NCI-H345 (cell line): ENCODE measurements at regions not wholly inside any gene's neighbourhood (a gene's known extent, or its start where the extent isn't known, plus 50 kb on each side); places are given as distances from the start of the nearest gene placed in this dataset.

Source experiments
- DNase-seq: peaks from one replicate; lab custom pipeline; 2025; lab: John Stamatoyannopoulos, UW

DNA sequence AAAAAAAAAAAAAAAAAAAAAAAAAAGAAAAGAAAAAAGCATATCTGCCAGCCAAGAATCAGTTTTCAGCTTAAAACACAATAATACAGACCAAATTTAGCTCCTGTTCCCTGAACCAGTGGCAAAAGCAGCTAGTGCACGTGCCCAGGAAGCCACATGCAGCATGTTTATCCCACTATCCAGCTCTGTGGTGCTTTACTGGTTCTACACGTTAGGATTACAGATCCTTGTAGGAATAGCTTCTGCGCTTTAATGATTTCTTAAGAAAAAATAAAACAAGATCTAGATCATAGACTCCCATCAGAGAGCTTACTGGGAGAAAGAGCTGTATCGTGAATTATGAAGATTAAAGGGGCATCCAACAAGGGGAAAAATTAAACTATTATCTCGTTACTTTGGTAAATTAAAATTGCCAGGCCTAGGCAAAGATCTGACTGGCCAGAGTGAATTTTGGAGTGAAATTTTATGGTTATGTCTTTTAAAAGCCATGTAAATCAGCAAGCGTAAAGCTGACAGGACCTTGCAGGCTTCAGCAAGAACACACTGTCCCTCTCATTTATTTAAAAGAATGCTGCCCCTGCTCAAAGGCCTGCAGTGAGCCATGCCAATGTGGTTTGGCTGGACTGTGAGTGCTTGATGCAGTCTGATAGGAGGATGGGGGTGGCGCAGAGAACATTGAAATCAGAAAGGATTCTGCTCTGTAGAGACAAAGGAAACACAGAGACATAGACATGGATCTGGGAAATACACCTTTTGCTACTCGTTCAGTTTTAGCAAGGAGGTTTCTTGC is 177.3 kb upstream of the PHYHIPL start:
- no peak for DNase-seq

DNA sequence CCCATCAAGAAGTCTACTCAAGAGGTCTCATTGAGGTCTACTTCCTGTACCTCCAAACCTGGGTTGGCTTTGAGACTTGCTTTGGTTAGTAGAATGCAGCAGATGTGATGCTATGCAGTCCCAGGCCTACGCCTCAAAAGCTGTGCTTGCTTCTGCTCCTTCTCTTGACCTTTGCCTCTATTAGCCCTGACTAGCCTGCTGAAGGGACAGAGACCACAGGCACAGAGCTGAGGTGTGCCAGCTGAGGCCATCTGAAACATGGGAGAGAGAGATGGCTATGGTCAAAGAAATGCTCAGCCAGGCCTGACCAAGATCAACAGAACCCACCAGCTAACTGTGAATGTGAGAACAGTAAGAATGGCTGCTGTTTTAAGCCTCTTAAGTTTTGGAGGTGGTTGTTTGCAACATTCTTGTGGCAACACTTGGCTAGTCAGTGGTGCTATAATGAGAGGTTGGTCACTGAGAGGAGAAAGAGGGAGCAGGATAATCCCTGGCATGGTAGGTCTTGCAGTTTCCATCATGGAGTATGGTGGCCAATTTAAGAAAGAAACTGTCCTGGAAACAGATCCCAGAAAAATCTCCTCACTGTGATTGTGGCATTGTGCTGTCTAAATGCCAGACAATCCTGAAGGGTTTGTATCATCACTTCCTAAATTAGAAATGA is 176.1 kb upstream of the PHYHIPL start:
- DNase-seq = no peak

DNA sequence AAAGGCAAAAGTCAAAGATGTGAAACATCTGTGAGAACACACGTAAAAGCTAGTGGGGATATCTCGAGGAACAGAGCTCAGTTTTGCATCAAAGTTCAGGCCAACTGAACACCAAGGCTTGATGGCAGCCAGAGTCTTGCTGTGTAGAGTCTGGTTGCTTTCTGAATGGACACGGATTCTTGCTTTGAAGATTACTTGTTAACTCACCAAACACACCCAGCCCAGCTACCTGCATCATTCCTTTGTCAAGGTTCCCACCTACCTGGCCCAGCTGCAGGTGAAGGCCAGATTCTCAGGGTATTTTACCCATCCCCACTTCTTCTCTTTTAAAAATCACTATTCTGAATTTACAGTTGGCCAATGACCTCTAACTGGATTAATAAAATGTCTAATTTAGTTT is 174.4 kb upstream of the PHYHIPL start:
- no peak for DNase-seq

DNA sequence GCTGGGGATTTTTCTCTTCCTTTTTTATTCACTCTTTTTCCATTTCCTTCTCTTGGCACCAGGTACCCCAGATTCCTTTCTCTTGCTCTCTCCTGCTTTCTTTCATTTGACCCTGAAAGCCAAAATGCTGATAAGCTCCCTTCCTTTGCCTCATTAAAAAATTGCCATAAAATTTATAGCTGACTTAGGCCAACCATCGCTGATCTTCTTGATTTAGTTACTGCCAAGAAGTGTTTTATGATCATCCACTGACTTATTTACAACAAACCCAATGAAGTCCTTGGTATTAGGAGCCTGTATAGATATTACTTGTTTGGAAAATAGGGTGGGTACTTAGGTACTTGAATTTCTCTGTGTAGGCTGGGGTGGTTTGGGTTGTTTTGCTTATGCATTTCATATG is 173.2 kb upstream of the PHYHIPL start:
- DNase-seq = no peak

DNA sequence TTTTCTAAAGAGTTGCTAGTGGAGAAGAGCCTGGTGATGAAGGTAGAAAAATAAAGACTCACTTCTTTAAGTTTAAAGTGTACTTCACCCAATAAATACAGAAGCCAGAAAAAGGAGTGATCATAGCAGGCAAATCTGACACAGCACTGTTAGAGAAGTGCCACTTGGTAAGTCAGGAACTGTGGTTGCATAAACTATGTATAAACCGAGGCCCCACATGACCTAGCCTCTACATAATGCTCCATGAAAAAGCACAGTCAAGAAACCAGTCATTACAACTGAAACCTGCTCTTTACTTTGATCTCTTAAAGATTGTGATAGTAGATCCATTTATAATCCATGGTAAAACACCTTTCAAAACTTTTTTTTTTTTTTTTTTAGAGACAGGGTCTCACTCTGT is 172.1 kb upstream of the PHYHIPL start:
- DNase-seq = no peak

DNA sequence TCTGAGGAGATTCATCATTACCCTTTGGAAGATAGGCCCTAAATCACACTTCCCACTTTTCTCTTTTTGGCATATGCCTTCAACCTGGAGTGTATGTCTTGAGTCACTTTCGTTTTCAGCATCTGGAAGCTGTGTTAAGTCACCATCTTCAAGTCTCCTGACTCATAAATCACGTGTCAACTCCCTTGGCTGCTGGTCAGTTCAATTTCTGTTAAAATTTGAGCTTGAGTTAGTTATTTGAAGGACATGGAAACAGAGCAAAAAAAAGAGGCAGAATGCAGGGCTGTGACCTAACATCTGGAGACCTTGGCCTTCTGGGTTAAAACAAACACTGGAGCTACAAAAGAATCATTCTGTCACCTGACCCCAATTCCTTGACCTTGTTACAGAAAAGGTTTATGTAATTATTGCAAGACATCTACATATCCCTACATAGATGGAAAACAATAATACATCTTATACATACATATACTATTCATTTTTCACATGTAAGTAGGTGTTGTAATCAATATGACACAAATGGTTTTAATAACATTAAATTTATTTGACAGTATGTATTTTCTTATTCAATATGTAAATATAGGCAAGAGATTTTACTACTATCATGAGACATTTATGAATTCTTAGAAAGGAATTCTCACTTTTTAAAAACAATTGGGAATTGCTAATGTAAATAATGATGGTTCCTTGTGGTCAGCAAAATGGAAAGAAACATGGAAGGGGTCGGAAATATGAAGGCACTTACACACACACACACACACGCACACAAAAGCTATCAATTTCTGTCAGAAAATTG is 169.7 kb upstream of the PHYHIPL start:
- DNase-seq = no peak

DNA sequence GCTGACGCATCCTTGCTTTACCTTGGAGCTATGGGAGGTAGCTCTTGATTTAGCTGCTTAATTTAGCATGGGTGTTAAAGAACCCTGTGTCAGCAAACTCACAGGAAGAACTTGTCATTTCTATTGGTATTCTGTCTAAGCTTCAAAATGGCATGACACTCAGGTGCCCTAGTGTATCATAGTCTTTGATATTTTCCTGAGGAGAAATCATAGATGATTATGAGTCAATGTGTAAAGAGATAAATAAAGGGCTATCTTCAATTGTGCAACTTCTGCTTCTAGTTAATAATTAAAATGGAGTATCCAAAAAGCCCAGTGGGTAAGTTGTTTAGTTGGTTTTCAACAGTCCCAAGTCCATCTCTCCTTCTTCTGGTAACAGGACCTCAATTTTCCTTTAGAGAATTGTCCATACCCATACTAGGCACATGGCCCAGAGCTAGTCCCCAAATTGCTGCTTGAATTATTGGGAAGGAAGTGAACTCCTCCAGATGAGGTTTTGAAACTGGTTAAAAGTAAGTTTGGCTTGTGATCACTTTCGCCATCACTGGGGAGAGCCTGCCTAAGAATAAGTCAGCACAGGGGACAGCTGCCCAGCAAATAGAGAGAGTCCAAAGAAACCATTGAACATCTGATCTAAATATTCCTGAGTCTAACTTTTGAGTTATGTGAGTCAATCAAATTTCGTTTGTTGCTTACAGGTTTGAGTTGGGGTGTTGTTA is 169.0 kb upstream of the PHYHIPL start:
- DNase-seq = no peak

DNA sequence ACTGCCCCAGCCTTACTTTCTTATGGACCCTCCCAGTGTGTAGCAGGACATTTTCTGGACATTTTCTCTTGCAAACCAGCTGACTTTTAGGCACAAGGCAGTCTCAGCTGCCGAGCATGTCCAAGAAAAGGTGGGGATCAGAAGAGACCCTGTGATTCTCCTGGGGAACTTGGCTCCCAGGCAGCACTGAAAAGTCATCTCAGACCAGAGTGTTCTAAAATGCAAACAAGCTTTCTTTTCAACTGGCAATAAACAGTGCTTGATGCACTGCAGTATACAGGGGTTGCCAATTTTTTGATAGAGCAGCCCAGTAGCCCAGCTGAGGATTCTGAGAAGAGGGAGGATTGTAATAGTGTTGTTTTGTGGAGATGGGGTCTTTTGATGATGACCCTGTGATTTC is 168.0 kb upstream of the PHYHIPL start:
- DNase-seq = no peak

DNA sequence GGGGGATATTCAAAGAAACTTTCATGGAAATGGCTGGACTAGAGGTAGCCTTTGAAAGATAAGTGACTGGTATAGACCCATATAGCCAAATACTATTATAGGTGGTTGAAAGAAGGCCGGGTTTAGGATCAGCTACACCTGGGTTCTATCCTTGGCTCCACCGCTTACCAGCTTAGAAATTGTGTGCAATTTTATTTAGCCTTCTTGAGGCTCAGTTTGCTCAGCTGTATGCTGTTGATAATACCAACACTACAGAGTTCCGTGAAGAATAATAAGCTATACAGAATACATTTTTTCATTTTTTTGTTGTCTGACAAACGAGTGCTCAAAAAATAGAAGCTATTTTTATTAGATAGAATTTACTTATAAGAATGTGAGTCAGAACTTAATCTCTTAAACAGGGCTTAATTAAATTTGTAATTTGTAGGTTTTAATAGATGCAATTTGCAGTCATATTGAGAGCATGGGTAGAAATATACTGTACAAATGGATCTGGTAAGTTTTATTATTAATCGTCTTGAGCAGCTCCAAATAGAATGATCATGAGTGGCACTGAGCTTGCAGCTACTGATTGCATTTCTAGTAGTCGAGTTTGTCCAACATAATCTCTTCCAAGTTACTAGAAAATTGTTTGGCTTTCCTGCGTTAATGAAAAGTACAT is 164.3 kb upstream of the PHYHIPL start:
- DNase-seq = no peak

DNA sequence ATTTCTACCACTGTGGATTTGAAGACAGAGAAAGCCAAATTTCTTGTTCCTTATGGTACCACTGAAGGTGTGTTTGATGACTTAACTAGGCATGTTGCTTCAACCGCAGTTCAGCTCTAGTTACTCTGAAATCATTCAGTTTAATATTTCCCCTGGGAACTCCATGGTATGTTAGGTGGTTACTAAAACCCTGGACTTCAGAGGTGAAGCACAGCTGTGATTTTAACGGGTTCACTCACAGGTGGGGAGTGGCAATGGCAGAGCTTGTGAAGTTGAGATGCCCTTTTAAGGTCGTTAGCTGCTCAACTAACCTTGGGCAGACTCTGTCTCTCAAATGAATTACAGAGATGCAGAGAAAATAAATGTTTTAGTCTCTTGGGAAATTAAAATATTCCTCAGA is 163.6 kb upstream of the PHYHIPL start:
- DNase-seq = no peak

DNA sequence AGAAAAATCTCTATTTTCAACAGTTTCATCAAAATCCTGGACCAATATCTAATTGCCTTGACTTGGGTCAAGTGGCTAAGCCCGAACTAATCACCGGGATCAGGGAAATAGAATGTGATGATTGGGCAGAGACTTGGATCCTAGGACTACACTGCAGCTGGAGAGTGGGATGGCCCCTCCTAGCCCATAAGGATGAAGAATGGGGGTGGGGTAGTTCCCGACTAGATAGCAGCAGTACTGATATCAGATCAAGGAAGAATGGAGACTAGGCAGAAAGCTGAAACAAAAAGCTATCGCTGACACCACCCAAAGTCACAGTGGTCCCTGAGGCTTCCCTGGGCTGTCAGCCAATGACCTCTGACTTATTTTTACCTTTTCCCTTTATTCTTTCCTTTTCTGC is 160.4 kb upstream of the PHYHIPL start:
- no peak for DNase-seq

DNA sequence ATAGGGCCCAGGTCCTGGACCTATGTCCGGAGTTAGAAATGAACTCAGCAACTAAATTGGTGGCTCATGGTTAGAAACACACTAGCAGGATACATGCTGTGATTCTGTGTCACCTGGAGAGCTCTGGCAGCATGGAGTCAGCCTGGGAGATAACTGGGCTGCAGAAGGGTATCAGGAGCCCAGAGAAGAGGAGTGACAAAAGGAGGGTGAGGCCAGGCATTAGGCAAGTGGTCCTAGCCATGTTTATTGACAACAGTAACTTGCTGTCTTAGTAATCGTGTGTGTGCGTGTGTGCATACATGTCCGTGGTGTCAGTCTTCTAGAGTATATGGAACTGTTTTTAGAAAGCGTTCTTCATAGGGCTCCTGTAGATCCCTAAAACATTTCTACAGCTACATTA is 157.5 kb upstream of the PHYHIPL start:
- no peak for DNase-seq

DNA sequence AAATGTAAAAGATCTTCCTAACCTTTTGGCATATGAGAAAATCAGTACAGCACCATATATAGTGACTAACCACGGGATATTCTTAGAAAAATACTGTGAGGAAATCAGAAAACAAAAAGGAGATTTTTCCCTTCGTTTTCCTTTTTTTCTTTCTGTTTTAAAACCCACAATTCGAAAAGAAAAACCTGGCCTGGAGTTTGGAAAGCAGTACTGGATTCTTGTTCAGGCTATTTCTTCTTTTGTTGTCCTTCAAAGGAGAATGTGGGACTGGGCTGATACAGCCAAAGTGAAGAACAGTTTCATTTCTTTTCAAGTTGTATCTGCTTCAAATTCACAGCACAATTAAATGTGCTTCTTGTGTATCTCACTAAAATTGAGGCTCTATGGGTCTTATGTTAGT is 156.8 kb upstream of the PHYHIPL start:
- no peak for DNase-seq

DNA sequence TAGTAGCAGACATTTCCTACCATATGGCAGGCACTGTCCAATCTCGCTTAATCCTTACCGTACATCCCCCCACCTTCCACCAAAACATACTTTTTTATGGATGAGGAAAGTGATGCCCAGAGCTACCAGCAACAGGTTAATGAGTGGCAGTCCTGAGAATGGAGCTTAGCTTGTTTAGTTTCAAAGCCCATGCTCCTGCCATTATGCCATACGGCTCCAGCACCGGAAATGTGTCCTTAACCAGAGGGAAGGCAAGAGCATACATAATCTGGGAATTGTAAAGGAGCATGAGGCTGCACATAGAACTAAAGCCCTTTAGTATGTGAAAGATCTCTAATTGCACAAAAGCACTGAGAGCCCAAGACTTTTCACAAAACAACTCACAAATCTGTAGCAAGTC is 155.9 kb upstream of the PHYHIPL start:
- no peak for DNase-seq

DNA sequence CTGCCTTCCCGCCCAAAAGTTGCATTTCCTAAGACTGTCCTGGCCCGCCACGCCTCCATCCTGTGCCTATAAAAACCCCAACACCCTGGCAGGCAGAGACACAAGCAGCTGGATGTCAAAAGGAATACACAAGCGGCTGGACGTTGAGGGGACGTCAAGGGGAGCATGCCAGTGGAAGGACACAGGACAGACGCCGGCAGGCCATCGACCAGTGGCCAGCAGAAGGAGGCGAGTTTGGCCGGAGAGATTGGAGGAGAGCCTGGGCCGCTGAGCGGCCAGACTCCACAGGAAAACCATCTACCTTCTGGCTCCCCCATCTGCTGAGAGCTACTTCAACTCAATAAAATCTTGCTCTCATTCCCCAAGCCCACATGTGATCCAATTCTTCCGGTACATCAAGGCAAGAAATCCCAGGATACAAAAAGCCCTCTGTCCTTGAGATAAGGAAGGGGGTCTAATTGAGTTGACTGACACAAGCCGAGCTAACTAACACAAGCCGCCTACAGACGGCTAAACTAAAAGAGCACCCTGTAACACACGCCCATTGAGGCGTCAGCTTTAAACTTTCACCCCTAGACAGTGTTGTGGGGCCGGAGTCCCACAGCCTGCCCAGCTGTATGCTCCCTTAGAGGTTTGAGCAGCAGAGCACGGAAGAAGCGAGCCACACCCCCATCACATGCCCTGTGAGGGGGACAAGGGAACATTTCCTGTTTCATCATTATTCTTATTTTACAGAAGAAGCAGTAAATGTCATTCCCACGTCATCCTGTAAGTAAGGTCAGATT is 150.3 kb upstream of the PHYHIPL start:
- no peak for DNase-seq

DNA sequence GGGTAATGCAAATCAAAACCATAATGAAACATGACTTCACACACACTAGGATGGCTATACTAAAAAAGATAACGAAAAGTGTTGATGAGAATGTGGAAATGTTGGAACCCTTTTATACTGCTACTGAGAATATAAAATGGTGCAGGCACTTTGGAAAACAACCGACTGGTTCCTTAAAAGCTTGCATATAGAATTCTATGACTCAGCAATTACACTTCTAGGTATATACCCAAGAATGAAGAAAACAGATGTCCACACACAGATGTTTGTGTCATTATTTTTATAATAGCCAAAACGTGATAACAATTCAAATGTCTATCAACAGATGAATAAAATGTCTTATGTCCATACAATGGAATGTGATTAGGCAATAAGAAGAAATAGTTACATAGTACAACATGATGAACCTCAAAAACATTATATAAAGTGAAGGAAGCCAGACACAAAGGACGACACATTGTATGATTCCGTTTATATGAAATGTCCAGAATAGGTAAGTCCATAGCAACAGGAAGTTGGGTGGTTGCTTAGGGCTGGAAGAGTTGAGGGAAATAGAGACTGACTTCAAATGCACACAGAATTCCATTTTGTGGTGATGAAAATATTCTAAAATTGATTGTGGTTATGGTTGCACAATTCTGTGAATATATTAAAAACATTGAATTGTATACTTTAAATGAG is 148.3 kb upstream of the PHYHIPL start:
- DNase-seq = no peak

DNA sequence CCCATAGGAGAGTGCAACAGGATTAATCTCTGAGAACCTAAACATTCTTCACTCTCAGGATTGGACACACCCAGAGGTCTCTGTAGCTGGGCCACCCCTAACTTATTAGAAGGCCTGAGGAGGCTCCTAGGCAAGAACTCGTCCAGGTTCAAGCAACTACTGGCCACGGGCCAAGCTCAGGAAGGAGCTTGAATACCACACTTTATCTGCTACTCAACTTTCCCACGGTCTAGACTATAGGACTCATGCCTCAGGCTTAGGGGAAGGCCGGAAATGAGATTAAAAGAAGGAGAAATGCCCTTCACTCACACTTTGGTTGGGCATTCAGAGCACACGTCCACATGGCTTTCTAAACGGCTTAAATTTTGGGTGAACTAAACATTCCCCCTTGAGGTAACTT is 142.8 kb upstream of the PHYHIPL start:
- DNase-seq = no peak

DNA sequence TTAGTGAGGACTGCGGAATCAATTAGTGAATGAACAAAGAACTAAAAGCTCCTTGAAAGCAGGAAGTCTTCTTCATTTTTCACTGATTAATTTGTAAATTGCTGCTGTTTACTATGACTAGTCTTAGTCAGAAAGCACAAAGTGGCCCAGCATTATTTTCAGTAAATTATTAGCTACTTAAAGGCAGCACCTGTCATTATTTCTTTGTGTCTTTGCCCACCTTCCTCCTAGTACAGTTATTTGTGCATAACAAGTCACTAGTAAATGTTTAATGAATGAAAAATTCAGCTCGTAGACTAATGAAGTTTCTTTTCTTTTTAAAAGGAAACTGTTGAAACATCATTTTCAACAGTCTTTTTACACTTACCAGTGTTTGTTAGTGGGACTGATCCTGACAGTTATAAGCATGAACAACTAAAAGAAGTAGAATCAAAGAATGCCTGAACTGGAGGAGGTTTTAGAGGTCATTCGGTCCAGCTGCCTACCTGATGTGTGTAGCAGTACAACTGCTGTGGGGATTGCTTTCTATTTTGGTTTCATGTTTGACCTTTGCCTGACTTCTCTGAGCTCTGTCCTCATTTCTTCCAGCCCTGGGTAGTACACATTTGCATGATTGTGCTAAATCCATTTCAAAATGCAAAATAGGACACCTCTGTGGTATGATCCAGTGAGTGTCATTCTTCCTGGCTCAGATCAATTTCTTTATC is 140.0 kb upstream of the PHYHIPL start:
- no peak for DNase-seq

DNA sequence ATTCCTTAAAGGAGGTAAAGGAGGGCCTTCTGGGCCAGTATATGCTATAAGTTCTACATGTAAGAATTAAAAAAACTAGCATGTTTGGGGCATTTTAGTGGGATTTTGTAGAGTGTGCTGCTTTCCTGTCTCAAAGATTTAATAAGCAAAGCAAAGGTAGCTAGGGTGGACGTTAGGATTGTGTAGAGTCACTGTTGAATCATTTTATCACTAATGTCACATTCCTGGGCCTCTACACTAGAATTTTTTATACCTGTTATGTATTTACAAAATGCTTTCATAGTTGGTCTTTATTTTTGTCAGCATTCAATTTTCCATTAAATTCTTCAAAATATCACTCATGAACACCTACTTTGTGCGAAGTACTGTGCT is 139.4 kb upstream of the PHYHIPL start:
- DNase-seq = no peak

DNA sequence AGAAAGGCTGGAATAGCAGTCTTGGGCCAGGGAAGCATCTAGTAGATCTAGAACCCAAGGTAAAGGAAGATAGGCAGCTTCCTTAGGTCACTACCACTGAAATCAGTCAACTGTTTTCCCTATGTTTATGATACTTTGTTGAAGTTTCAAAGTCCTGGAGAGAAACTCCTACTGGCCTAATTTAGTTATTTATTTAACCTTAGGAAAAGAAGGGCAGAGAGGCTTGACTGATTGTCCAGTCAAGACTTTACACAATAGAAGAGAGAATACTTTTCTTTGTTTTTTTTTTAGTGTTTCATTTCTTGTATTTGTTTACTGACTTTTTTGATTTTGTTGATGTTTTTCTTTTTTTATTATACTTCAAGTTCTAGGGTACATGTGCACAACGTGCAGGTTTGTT is 138.9 kb upstream of the PHYHIPL start:
- DNase-seq = no peak
